Esophagus squamous epithelium (tissue), 5 donors: ENCODE measurements at regions not wholly inside any gene's neighbourhood (a gene's known extent, or its start where the extent isn't known, plus 50 kb on each side); places are given as distances from the start of the nearest gene placed in this dataset.

ENCODE experiments used
- DNase-seq: peaks from one replicate; lab custom pipeline; 2025; lab: John Stamatoyannopoulos, UW
- H3K27ac ChIP-seq, 4 donors: fragments of 200-600 bp; sonication (generic); one replicate each; pipeline ENCODE4 v1.5.1; 2016 to 2019; ENCODE audit warnings: mild to moderate bottlenecking in 1 of 4
- H3K27me3 ChIP-seq, 4 donors: fragments of 200-600 bp; sonication (generic); 1 replicate in 3 of 4; 2 replicates in 1 of 4; pipeline versions ENCODE4 v1.5.1 to v1.6.0; 2017 to 2021; ENCODE audit warnings: antibody characterized with exemption in 1 of 4
- H3K36me3 ChIP-seq, 3 donors: fragments of 200-600 bp; sonication (generic); one replicate each; pipeline ENCODE4 v1.5.1; 2016 to 2019
- H3K4me1 ChIP-seq, 3 donors: fragments of 200-600 bp; sonication (generic); one replicate each; pipeline ENCODE4 v1.5.1; 2017 to 2019
- H3K4me3 ChIP-seq, 4 donors: fragments of 200-600 bp; sonication (generic); 1 replicate in 3 of 4; 2 replicates in 1 of 4; pipeline ENCODE4 v1.5.1; 2016 to 2019; ENCODE audit warnings: mild to moderate bottlenecking in 2 of 4, moderate library complexity in 1 of 4
- H3K9me3 ChIP-seq, 3 donors: fragments of 200-600 bp; sonication (generic); one replicate each; pipeline ENCODE4 v1.5.1; 2016 to 2019
- CTCF ChIP-seq, 6 experiments: fragments of 450-650 bp in 4 of 6; fragments of 200-600 bp in 2 of 6; sonication (generic) in 2 of 6; IDR thresholded peaks; one replicate each; pipeline ENCODE4 v1.5.1; 2016 to 2019; ENCODE audit warnings: antibody characterized with exemption in 6 of 6, mild to moderate bottlenecking in 4 of 6, moderate library complexity in 4 of 6
- POLR2A ChIP-seq, 4 donors: fragments of 450-650 bp; IDR thresholded peaks; one replicate each; pipeline ENCODE4 v1.6.1; 2017; ENCODE audit warnings: antibody characterized with exemption in 4 of 4, mild to moderate bottlenecking in 4 of 4, moderate library complexity in 3 of 4
- WGBS, 2 donors: methylation state at CpG; one replicate each; pipeline ENCODE4 v1.1.5; 2018; 5-methylcytosine and 5-hydroxymethylcytosine counted together
- intact Hi-C: fragments of 100-400 bp; cut with DNase I; formaldehyde crosslinking; loops from one replicate; pipeline ENCODE4 v1.15.0; 2022
- donor health status: DM: yes; HTN: yes; CAD: no.

GRCh38 chr17:31754239-31754945, 104.7 kb downstream of the COPRS start:
- Histone ChIP-seq H3K4me3 (no peak overlapping the region), H3K27me3 (no peaks in the 10 kb centered on the region), H3K27ac (no peak overlapping the region), H3K9me3 (no peaks in the 10 kb centered on the region), H3K4me1 (peaks cover 0 to 8% (median 0%) of the 10 kb centered on the region in 3 donors), H3K36me3 (no peaks in the 10 kb centered on the region)
- WGBS, 2 donors = 64 to 76% methylated on average over 4 to 5 of the region's 7 CpGs
- DNase-seq = no peak
- TF ChIP-seq POLR2A (IDR thresholded peaks at IDR 0.05) = no peak
- TF ChIP-seq CTCF (IDR thresholded peaks at IDR 0.05) = no peak
- intact Hi-C loops = no loop called here

- Histone ChIP-seq H3K36me3 (no peaks in the 10 kb centered on the region), H3K27ac (no peak overlapping the region), H3K27me3 (no peaks in the 10 kb centered on the region), H3K4me3 (no peak overlapping the region), H3K4me1 (peaks cover 0 to 8% (median 0%) of the 10 kb centered on the region in 3 donors), H3K9me3 (no peaks in the 10 kb centered on the region)
- 79 to 100% methylated on average over 2 of the region's 2 CpGs for WGBS, 2 donors
- no peak for DNase-seq
- intact Hi-C loops = no loop called here
- TF ChIP-seq CTCF (IDR thresholded peaks at IDR 0.05) (no peak), POLR2A (IDR thresholded peaks at IDR 0.05) (no peak)
Measured at GRCh38 chr17:31753011-31753410, 106.0 kb downstream of the COPRS start.

- WGBS, 2 donors = 74 to 94% methylated on average over 5 to 6 of the region's 6 CpGs
- intact Hi-C loops = no loop called here
- TF ChIP-seq CTCF (IDR thresholded peaks at IDR 0.05) (no peak), POLR2A (IDR thresholded peaks at IDR 0.05) (no peak)
- Histone ChIP-seq H3K4me1 (peaks cover 0 to 8% (median 0%) of the 10 kb centered on the region in 3 donors), H3K9me3 (no peaks in the 10 kb centered on the region), H3K27me3 (no peaks in the 10 kb centered on the region), H3K27ac (no peak overlapping the region), H3K36me3 (no peaks in the 10 kb centered on the region), H3K4me3 (no peak overlapping the region)
- no peak for DNase-seq
Measured at GRCh38 chr17:31752584-31752983, 106.5 kb downstream of the COPRS start.

GRCh38 chr17:31750578-31750977, 108.5 kb downstream of the COPRS start:
- Histone ChIP-seq H3K36me3 (no peaks in the 10 kb centered on the region), H3K4me3 (no peak overlapping the region), H3K27ac (no peak overlapping the region), H3K9me3 (no peaks in the 10 kb centered on the region), H3K27me3 (no peaks in the 10 kb centered on the region), H3K4me1 (peaks cover 0 to 14% (median 0%) of the 10 kb centered on the region in 3 donors)
- DNase-seq = no peak
- TF ChIP-seq POLR2A (IDR thresholded peaks at IDR 0.05) (no peak), CTCF (IDR thresholded peaks at IDR 0.05) (no peak)
- 85 to 89% methylated on average over 2 of the region's 3 CpGs for WGBS, 2 donors
- intact Hi-C loops = no loop called here

- TF ChIP-seq POLR2A (IDR thresholded peaks at IDR 0.05) = no peak
- H3K36me3 ChIP-seq = no peaks in the 10 kb centered on the region
- H3K4me3 ChIP-seq = no peak overlapping the region
- H3K27ac ChIP-seq = no peak overlapping the region
- H3K9me3 ChIP-seq = no peaks in the 10 kb centered on the region
- intact Hi-C loops = no loop called here
- no peak for DNase-seq
- H3K27me3 ChIP-seq = no peaks in the 10 kb centered on the region
- peaks cover 0 to 25% (median 8%) of the 10 kb centered on the region in 3 donors for H3K4me1 ChIP-seq
- WGBS, 2 donors = 53 to 64% methylated on average over 3 of the region's 3 CpGs
Measured at GRCh38 chr17:31748881-31749280, 110.2 kb downstream of the COPRS start.
